Esophagus muscularis mucosa (tissue), 4 donors: ENCODE measurements at regions not wholly inside any gene's neighbourhood (a gene's known extent, or its start where the extent isn't known, plus 50 kb on each side); places are given as distances from the start of the nearest gene placed in this dataset.
"Not testable (repeated sequence)": the region's sequence is repeated elsewhere in the genome, so short reads cannot be mapped to it uniquely, and the experiment has no call there.

Source experiments
- DNase-seq: peaks from one replicate; pipeline ENCODE4 v3.0.0-alpha.2; 2017; ENCODE audit errors: extremely low spot score
- H3K27ac ChIP-seq, 4 donors: fragments of 200-600 bp; sonication (generic); replicated peaks in 1 of 4; 1 replicate in 3 of 4; 2 replicates in 1 of 4; pipeline ENCODE4 v1.5.1; 2016 to 2019; ENCODE audit warnings: mild to moderate bottlenecking in 1 of 4
- H3K27me3 ChIP-seq, 4 donors: fragments of 200-600 bp; sonication (generic); one replicate each; pipeline versions ENCODE4 v1.5.1 to v1.6.0; 2016 to 2019
- H3K36me3 ChIP-seq, 4 donors: fragments of 200-600 bp; sonication (generic); one replicate each; pipeline ENCODE4 v1.5.1; 2016 to 2019
- H3K4me1 ChIP-seq, 4 donors: fragments of 200-600 bp; sonication (generic); one replicate each; pipeline ENCODE4 v1.5.1; 2016 to 2019
- H3K4me3 ChIP-seq, 4 donors: fragments of 200-600 bp; sonication (generic); 1 replicate in 2 of 4; 2 replicates in 2 of 4; pipeline ENCODE4 v1.5.1; 2016 to 2019; ENCODE audit warnings: mild to moderate bottlenecking in 4 of 4, moderate library complexity in 1 of 4
- H3K9me3 ChIP-seq, 4 donors: fragments of 200-600 bp; sonication (generic); 1 replicate in 3 of 4; 2 replicates in 1 of 4; pipeline ENCODE4 v1.5.1; 2016 to 2019
- EP300 ChIP-seq: sonication (generic); formaldehyde crosslinking; IDR thresholded peaks from one replicate; pipeline ENCODE4 v1.6.1; 2017; ENCODE audit warnings: antibody characterized with exemption
- POLR2A ChIP-seq: fragments of 450-650 bp; IDR thresholded peaks from one replicate; pipeline ENCODE4 v1.6.1; 2017; ENCODE audit warnings: antibody characterized with exemption, moderate library complexity, mild to moderate bottlenecking, low read depth
- POLR2AphosphoS5 ChIP-seq, 2 donors: sonication (generic); formaldehyde crosslinking; IDR thresholded peaks; one replicate each; pipeline ENCODE4 v1.6.1; 2017; ENCODE audit warnings: antibody characterized with exemption in 2 of 2
- whole genome bisulfite sequencing: methylation state at CpG from one replicate; pipeline ENCODE4 v1.1.5; 2018; 5-methylcytosine and 5-hydroxymethylcytosine counted together
- intact Hi-C: fragments of 100-400 bp; cut with DNase I; formaldehyde crosslinking; loops from one replicate; pipeline ENCODE4 v1.15.1; 2023
- TF ChIP-seq, protein P1 (sequence below), 3 experiments: fragments of 200-600 bp in 2 of 3; fragments of 450-650 bp in 1 of 3; sonication (generic) in 2 of 3; IDR thresholded peaks; one replicate each; pipeline ENCODE4 v1.5.1; 2017 to 2019; ENCODE audit warnings: antibody characterized with exemption in 3 of 3, mild to moderate bottlenecking in 2 of 3, moderate library complexity in 1 of 3

DNA sequence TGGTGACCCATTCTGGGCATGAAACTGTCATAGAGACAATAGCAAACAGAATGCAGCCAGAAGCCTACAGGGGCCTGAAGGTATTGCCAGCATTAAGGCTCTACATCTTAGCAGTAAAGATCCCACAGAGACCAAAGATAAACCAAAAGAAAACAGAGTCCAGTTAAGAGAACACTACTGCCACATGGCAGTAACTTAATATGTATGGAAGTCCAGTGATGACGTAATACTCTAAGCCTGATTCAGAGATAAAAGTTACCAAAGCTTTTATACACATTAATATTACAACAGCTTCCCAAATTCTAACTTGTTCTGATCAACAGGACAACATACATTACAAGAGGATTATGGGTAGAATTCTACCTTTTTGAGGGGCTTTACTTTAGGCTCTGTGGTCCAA is 371.5 kb downstream of the PRELID2 start:
- Histone ChIP-seq H3K27ac (no peak overlapping the region), H3K4me1 (no peaks in the 10 kb centered on the region), H3K9me3 (no peaks in the 10 kb centered on the region), H3K27me3 (no peaks in the 10 kb centered on the region), H3K36me3 (no peaks in the 10 kb centered on the region), H3K4me3 (no peak overlapping the region)
- DNase-seq: no peak
- no peak for TF ChIP-seq POLR2A
- no peak for TF ChIP-seq EP300
- no peak for TF ChIP-seq POLR2AphosphoS5 (IDR thresholded peaks at IDR 0.05)
- intact Hi-C loops: no loop called here
- 88% methylated on average over 1 of the region's 1 CpG for WGBS

DNA sequence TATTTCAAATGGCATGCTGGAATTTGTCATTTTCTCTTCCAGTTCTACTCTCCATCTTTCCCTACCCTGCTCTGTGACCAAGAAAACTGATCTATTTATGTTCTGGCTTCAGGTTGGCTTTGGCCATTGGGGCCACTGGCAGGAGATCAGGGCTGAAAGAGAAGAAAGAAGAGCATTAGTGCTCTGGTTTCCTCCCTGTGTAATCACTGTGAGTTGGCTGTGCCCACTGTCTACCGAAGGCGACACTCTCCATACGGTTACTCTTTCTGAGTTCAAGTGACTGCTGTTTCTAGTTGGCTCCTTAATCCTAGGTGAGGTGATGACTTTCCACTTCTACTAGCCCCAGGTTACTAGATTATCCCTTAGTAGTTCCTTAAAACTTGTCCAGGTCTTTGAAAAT is 372.6 kb downstream of the PRELID2 start:
- intact Hi-C loops: no loop called here
- WGBS: 91% methylated on average over 3 of the region's 3 CpGs
- TF ChIP-seq POLR2A (no peak), POLR2AphosphoS5 (IDR thresholded peaks at IDR 0.05) (no peak)

GRCh38 chr5:145450286-145450885 is 384.8 kb downstream of the PRELID2 start:
- H3K36me3 ChIP-seq: no peaks in the 10 kb centered on the region
- DNase-seq: no peak
- WGBS: 90% methylated on average over 5 of the region's 5 CpGs

More for the DNA sequence above, 372.6 kb downstream of the PRELID2 start:
- Histone ChIP-seq H3K27me3 (no peaks in the 10 kb centered on the region), H3K27ac (no peak overlapping the region), H3K4me3 (no peak overlapping the region), H3K9me3 (no peaks in the 10 kb centered on the region), H3K4me1 (no peaks in the 10 kb centered on the region), H3K36me3 (no peaks in the 10 kb centered on the region)
- no peak for DNase-seq

GRCh38 chr5:145449794-145450193 is 385.3 kb downstream of the PRELID2 start:
- H3K27me3 ChIP-seq: no peaks in the 10 kb centered on the region
- TF ChIP-seq, protein P1, sequence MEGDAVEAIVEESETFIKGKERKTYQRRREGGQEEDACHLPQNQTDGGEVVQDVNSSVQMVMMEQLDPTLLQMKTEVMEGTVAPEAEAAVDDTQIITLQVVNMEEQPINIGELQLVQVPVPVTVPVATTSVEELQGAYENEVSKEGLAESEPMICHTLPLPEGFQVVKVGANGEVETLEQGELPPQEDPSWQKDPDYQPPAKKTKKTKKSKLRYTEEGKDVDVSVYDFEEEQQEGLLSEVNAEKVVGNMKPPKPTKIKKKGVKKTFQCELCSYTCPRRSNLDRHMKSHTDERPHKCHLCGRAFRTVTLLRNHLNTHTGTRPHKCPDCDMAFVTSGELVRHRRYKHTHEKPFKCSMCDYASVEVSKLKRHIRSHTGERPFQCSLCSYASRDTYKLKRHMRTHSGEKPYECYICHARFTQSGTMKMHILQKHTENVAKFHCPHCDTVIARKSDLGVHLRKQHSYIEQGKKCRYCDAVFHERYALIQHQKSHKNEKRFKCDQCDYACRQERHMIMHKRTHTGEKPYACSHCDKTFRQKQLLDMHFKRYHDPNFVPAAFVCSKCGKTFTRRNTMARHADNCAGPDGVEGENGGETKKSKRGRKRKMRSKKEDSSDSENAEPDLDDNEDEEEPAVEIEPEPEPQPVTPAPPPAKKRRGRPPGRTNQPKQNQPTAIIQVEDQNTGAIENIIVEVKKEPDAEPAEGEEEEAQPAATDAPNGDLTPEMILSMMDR (IDR thresholded peaks at IDR 0.05): no peak
- no peak for TF ChIP-seq POLR2A
- TF ChIP-seq POLR2AphosphoS5 (IDR thresholded peaks at IDR 0.05): no peak
- no peak for TF ChIP-seq EP300
- H3K4me1 ChIP-seq: no peaks in the 10 kb centered on the region
- H3K4me3 ChIP-seq: no peak overlapping the region
- WGBS: 82% methylated on average over 4 of the region's 4 CpGs
- H3K9me3 ChIP-seq: peaks cover 0 to 10% (median 0%) of the 10 kb centered on the region in 4 donors
- H3K36me3 ChIP-seq: no peaks in the 10 kb centered on the region
- intact Hi-C loops: no loop called here
- DNase-seq: no peak
- H3K27ac ChIP-seq: no peak overlapping the region

More at GRCh38 chr5:145450286-145450885, 384.8 kb downstream of the PRELID2 start:
- Histone ChIP-seq H3K27me3 (no peaks in the 10 kb centered on the region), H3K27ac (no peak overlapping the region), H3K9me3 (peaks cover 0 to 10% (median under 1%) of the 10 kb centered on the region in 4 donors), H3K4me3 (no peak overlapping the region), H3K4me1 (no peaks in the 10 kb centered on the region)
- no peak for TF ChIP-seq POLR2AphosphoS5 (IDR thresholded peaks at IDR 0.05)
- TF ChIP-seq POLR2A: no peak
- TF ChIP-seq, protein P1 (IDR thresholded peaks at IDR 0.05): no peak
- TF ChIP-seq EP300: no peak
- intact Hi-C loops: no loop called here

DNA sequence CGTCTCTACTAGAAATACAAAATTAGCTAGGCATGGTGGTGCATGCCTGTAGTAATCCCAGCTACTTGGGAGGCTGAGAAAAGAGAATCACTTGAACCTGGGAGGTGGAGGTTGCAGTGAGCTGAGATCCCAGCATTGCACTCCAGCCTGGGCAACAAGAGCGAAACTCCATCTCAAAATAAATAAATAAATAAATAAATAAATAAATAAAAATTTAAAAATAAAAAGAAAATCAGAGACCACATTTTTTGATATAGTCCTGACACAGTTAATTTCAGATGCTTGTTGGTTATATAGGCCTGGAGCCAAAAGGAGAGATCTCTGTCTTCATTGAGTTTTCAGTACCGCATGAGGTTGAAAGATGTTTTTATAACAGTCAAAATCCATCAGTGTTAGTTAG is 388.3 kb downstream of the PRELID2 start:
- WGBS: 91% methylated on average over 3 of the region's 3 CpGs
- H3K4me3 ChIP-seq, intact Hi-C loops, H3K36me3 ChIP-seq, H3K4me1 ChIP-seq, DNase-seq, H3K27ac ChIP-seq, H3K27me3 ChIP-seq: not testable (repeated sequence)
- peaks cover 0 to 10% (median 0%) of the 10 kb centered on the region in 4 donors for H3K9me3 ChIP-seq

- intact Hi-C loops: no loop called here
- H3K27ac ChIP-seq: no peak overlapping the region
- H3K9me3 ChIP-seq: peaks cover 0 to 10% (median 0%) of the 10 kb centered on the region in 4 donors
- H3K4me3 ChIP-seq: no peak overlapping the region
- no peaks in the 10 kb centered on the region for H3K36me3 ChIP-seq
- TF ChIP-seq EP300: no peak
- TF ChIP-seq POLR2AphosphoS5 (IDR thresholded peaks at IDR 0.05): no peak
- TF ChIP-seq, protein P1 (IDR thresholded peaks at IDR 0.05): no peak
- no peak for TF ChIP-seq POLR2A
- 91% methylated on average over 5 of the region's 5 CpGs for WGBS
- H3K4me1 ChIP-seq: no peaks in the 10 kb centered on the region
- no peak for DNase-seq
- no peaks in the 10 kb centered on the region for H3K27me3 ChIP-seq
Observed at GRCh38 chr5:145446412-145446811, 388.7 kb downstream of the PRELID2 start.
